ENCODE measurements at regions not wholly inside any gene's neighbourhood (a gene's known extent, or its start where the extent isn't known, plus 50 kb on each side); places are given as distances from the start of the nearest gene placed in this dataset.
A peak's percentile ranks its signal among the peaks of the same experiment; 100 is the strongest.

GRCh38 chr12:11500188-11500860 lies 105.0 kb upstream of the PRB2 start (continued):
- peak; percentile 89 for TF ChIP-seq NCOA1 (IDR thresholded peaks at IDR 0.05; ENCODE audit: low read depth)
- no peak for TF ChIP-seq NFYB (IDR thresholded peaks at IDR 0.05; ENCODE audit: extremely low read depth, insufficient read length)
- 0 out of 4 replicates have a peak, but pooled peaks of 1 of the 2 experiments have one; percentile 41 for TF ChIP-seq ZNF639 (CRISPR knock-in tag; conservative IDR thresholded peaks at IDR 0.05 in 1 of 2, IDR thresholded peaks at IDR 0.05 in 1 of 2)
- TF ChIP-seq ZNF77 (CRISPR knock-in tag; IDR thresholded peaks at IDR 0.05), result no peak
- no peak for TF ChIP-seq PHB2 (IDR thresholded peaks at IDR 0.05; ENCODE audit: low read depth)
- no peak for TF ChIP-seq CHD4 (IDR thresholded peaks at IDR 0.05; ENCODE audit: insufficient read depth, insufficient replicate concordance, low read depth, low read length, poor library complexity, severe bottlenecking)
- TF ChIP-seq NFE2 (IDR thresholded peaks at IDR 0.05; ENCODE audit: low read depth), result no peak
- TF ChIP-seq EHMT2 (IDR thresholded peaks at IDR 0.05), result peak; percentile 97
- no peak for TF ChIP-seq RBM14 (IDR thresholded peaks at IDR 0.05; ENCODE audit: borderline replicate concordance, insufficient read depth, low read depth, low read length)
- TF ChIP-seq POLR2AphosphoS2 (IDR thresholded peaks at IDR 0.05; ENCODE audit: low read length), result no peak
- TF ChIP-seq PATZ1 (CRISPR knock-in tag; IDR thresholded peaks at IDR 0.05; ENCODE audit: borderline replicate concordance), result no peak
- no peak for TF ChIP-seq SREBF2 (CRISPR knock-in tag; IDR thresholded peaks at IDR 0.05)
- no peak for TF ChIP-seq U2AF1 (optimal IDR thresholded peaks at IDR 0.05; ENCODE audit: low read depth, low read length)
- TF ChIP-seq E2F3 (CRISPR knock-in tag; IDR thresholded peaks at IDR 0.05), result no peak
- TF ChIP-seq ELF1 (tag; IDR thresholded peaks at IDR 0.05), result no peak
- no peak for TF ChIP-seq ZNF551 (CRISPR knock-in tag; IDR thresholded peaks at IDR 0.05)
- no peak for TF ChIP-seq ZNF133 (CRISPR knock-in tag; IDR thresholded peaks at IDR 0.05)
- TF ChIP-seq RBM39 (optimal IDR thresholded peaks at IDR 0.05; ENCODE audit: low read depth, low read length), result no peak
- no peak for TF ChIP-seq EZH2 (IDR thresholded peaks at IDR 0.05; ENCODE audit: borderline replicate concordance, low read depth, low read length)
- TF ChIP-seq MAFK (IDR thresholded peaks at IDR 0.05; ENCODE audit: low read length), result no peak
- TF ChIP-seq RNF219 (CRISPR knock-in tag; IDR thresholded peaks at IDR 0.05), result no peak
- no peak for TF ChIP-seq FOXO4 (CRISPR knock-in tag; IDR thresholded peaks at IDR 0.05)
- TF ChIP-seq ZNF174 (CRISPR knock-in tag; IDR thresholded peaks at IDR 0.05), result no peak

All from K562 (cell line).